Occipital lobe (tissue), 1 donor: ENCODE measurements at regions not wholly inside any gene's neighbourhood (a gene's known extent, or its start where the extent isn't known, plus 50 kb on each side); places are given as distances from the start of the nearest gene placed in this dataset.
"Not testable (repeated sequence)": the region's sequence is repeated elsewhere in the genome, so short reads cannot be mapped to it uniquely, and the experiment has no call there.

ENCODE experiments used
- DNase-seq: peaks from one replicate; lab custom pipeline; 2025; lab: John Stamatoyannopoulos, UW

- DNase-seq, result no peak
Measured at GRCh38 chr12:127489061-127489460, 777.9 kb upstream of the TMEM132C start.

GRCh38 chr12:127494961-127495915, 771.7 kb upstream of the TMEM132C start:
- DNase-seq, result no peak

DNA sequence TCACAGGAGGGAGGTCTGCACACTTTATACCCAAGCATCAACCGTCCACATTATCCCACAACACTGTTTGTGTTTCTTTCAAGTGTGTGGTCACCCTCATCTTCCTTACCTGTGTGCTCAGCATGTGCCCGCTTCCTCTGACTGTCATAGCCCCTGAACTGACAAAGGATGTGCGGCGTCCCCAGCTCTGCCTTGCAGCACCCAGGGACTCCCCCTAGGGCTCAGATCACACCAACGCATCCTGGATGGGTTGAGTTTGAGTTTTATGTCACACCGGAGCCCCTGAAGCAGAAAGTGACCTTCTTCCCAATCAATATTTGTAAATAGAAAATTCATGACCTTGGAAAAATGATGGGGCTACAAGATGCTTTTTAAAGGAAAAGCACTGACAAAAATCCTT, 770.7 kb upstream of the TMEM132C start:
- DNase-seq, result no peak

DNA sequence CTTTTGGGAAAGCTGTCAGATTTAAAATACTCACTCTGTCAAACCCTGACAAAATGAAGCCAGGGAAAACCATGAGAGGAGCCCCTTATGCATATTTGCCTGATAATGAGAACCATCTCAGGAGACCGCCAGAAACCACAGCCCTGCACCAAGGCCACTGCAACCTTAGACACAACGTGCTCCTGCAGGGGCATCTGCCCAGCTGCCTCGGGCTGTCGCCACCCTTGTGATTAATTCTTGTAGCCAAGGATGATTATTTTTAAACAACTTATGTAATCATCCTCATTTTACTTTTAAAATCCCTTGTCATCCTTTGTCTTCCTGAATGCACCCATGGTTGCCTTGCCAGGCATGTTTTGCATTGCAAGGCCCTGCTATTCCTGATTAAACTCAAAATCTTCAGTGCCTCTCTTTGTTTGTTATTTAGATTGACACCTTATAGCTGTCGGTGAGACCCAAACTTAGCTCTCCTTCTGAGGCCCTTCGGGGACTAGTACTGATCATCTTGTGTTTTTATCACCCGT, 766.4 kb upstream of the TMEM132C start:
- DNase-seq, result no peak

DNA sequence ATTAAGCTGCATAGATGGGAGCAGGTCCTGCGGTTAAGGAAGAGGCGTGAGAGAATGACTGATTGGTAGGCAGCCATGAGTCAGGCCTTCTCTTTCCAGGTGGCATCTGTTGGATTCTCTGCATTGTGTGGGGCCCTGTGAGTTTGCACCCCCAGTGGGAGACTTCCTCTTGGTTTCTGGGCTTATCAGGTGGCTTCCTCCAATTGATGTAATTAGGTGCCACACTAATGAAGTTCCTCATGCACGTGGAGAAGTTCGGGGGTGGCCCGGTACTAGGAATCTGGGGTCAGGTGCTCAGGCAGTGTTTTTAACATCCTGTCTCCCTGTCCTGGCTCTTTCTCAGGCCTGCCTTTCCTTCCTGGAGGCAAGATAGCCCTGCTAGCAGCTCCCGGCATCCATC, 765.1 kb upstream of the TMEM132C start:
- DNase-seq, result no peak

GRCh38 chr12:127503246-127503645, 763.7 kb upstream of the TMEM132C start:
- DNase-seq, result no peak

- DNase-seq, result not testable (repeated sequence)
Measured at GRCh38 chr12:127503996-127504395, 763.0 kb upstream of the TMEM132C start.

DNA sequence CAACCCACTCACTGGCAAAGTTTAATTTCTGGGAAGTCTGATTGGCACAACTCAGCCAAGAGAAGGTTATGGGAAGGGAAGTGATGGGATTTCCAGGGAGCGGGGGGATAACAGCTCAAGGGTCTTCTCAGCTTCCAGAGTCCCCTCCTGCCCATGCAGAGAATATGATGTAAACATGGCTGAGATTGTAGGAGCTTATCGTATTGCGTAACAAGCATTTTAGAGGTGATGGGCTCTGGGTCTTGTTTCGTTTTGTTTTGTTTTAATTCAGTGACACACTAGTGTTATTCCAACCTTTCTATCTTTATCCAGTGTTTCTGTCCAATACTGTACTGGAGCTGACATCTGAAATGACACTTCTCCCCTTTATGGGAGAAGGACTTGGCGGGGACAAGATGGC, 762.1 kb upstream of the TMEM132C start:
- DNase-seq, result no peak

DNA sequence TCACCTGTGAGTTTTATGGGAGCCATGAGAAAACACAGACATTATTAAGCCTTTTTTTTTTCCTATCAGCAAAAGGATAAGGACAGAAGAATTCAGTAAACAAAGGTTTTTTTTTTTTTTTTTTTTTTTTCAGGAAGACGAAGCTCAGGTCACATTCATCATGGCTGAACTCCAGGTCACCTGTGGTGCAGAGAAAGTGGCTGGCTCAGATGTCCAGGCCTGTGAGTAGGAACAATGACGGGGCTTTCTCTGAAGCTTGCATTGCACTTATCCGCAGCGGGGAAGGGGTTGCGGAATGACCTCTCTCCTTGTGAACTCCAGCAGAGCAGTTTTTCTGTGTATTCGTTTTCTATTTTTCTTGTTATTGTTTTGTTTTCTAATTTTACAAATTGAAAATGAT, 759.6 kb upstream of the TMEM132C start:
- DNase-seq, result no peak

DNA sequence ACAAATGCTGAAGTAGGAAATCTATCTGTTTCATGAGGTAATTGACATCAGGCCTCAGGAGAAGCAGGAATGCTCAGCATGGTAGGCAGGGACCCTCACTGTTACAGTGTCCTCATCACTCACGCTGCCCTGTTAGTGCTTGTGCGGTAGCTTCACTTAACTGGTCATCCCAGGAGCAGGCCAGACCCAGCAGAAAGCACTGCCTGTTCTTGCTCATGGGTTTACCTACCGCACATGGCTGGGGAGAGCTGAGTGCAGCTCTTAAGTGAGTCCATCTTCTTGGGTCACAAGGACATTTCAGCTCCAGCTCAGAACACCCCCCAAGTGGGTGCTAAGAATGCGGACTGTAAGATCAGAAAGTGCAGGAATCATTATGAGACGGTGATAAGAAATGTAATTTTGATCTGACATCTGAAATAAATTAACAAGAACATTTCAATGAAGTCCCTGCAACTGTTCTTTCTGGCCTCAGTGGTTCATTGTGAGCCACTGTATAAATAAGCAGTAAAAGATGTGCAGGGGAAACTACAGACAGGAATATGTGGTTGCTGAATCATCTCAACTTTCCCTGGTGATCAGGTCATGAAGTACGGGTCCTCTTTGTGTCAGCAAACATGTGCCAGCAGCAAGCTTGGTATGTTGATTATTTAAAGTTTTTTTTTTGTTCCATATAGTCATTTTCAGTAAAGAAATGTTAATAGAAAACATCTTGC, 757.7 kb upstream of the TMEM132C start:
- no peak for DNase-seq

GRCh38 chr12:127515941-127516340, 751.0 kb upstream of the TMEM132C start:
- no peak for DNase-seq

- DNase-seq, result no peak
Measured at GRCh38 chr12:127516467-127516866, 750.5 kb upstream of the TMEM132C start.

- DNase-seq, result no peak
Measured at GRCh38 chr12:127519779-127520178, 747.2 kb upstream of the TMEM132C start.

GRCh38 chr12:127526925-127527324, 740.0 kb upstream of the TMEM132C start:
- DNase-seq, result no peak

DNA sequence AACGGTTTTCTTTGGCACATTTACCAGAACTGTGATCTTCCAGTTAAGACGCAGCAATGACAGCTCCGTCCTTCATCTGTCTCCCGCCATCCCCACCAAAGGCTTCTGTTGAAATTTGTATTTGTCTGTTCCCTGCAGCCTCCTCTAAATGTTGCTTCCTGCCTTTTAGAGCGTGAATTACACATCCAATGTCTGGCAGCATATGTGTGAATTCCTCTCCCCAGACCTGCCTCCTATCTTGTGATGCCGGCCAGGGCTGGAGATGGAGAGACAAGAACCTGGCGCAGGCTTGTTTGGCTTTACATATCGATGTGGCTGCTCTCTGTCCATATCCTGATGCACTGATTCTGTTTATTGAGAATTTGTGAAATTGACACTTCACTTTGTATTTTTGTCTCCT, 738.4 kb upstream of the TMEM132C start:
- no peak for DNase-seq

- no peak for DNase-seq
Measured at GRCh38 chr12:127531542-127531941, 735.4 kb upstream of the TMEM132C start.

- no peak for DNase-seq
Measured at GRCh38 chr12:127533353-127533752, 733.6 kb upstream of the TMEM132C start.

DNA sequence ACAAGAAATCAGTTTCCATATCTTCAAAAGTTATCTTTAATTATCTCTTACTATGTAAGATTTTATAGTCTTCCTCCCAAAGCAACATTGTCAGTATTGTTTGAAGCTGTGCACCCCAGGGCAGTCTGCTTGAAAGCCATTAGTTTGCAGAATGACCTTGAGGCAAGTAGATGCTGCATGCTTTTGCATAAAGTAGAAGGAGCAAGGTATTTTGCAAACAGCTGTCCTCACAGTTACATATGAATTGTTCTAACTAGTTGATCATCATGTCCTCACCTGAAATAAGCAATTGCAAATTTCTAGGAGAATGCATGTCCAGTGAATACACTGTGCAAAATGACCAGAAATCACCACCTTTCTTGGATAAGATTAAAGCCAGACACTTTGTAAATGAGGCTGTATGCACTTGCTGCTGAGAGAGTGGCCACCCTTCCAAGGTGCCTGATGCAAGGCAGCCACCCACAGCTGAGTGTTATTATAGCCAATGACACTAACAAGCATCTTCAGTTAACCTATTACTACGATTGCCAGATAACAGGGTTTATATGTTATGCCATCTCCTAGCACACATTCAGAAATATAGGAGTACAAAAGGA, 730.0 kb upstream of the TMEM132C start:
- no peak for DNase-seq

- no peak for DNase-seq
Measured at GRCh38 chr12:127538316-127538715, 728.7 kb upstream of the TMEM132C start.

GRCh38 chr12:127539226-127539858, 727.6 kb upstream of the TMEM132C start:
- no peak for DNase-seq

DNA sequence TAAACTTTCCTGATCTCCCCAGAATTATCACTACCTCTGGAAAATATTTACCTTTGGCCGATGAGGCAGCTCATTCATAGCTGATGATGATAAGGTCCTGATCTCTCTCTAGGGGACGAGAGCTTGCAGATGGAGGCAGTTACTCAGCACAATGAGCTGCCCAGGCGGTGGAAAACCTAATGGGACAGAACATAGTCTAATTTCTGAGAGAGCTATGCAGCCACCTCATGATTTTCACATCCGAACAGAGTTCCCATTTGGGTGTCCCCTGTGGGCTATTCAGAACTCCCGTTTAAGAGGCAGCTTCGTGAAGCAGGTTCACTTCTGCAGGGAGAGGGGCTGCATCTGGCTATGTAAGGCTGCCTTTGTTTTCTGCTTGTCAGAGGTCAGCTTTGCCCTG, 724.6 kb upstream of the TMEM132C start:
- no peak for DNase-seq

GRCh38 chr12:127542931-127543330, 724.0 kb upstream of the TMEM132C start:
- no peak for DNase-seq
